GM23338 (cell line): ENCODE measurements at regions not wholly inside any gene's neighbourhood (a gene's known extent, or its start where the extent isn't known, plus 50 kb on each side); places are given as distances from the start of the nearest gene placed in this dataset.

ENCODE experiments used
- ATAC-seq: fragments of 200-7000 bp; cut with Tn5 transposase; 3 replicates; pipeline ENCODE4 v1.9.1; 2020
- DNase-seq: peaks from one replicate; pipeline ENCODE4 v3.0.0-alpha.2; 2015; ENCODE audit warnings: low spot score
- H2AFZ ChIP-seq: fragments of 200-600 bp; sonication (generic); 2 replicates; pipeline ENCODE4 v1.8.0; 2016; ENCODE audit warnings: antibody characterized with exemption, mild to moderate bottlenecking, moderate library complexity
- H3F3A ChIP-seq: fragments of 200-600 bp; sonication (generic); replicated peaks from 2 replicates; pipeline ENCODE4 v1.8.0; 2017; ENCODE audit warnings: antibody characterized with exemption, mixed run types, low read depth
- H3K27ac ChIP-seq: fragments of 200-600 bp; sonication (generic); 2 replicates; pipeline ENCODE4 v1.6.1; 2016; ENCODE audit warnings: low read depth
- H3K27me3 ChIP-seq: fragments of 200-600 bp; sonication (generic); 2 replicates; pipeline ENCODE4 v1.8.0; 2016; ENCODE audit warnings: mild to moderate bottlenecking, mixed run types, moderate library complexity; ENCODE audit not compliant: insufficient read depth
- H3K36me3 ChIP-seq: fragments of 200-600 bp; sonication (generic); 2 replicates; pipeline ENCODE4 v1.8.0; 2016; ENCODE audit warnings: mild to moderate bottlenecking; ENCODE audit not compliant: insufficient read depth
- H3K4me1 ChIP-seq: fragments of 200-600 bp; sonication (generic); 2 replicates; pipeline ENCODE4 v1.8.0; 2016; ENCODE audit warnings: mild to moderate bottlenecking, moderate library complexity; ENCODE audit not compliant: insufficient read depth
- H3K4me2 ChIP-seq: fragments of 200-600 bp; sonication (generic); 2 replicates; pipeline ENCODE4 v1.7.1; 2017; ENCODE audit warnings: mixed run types
- H3K4me3 ChIP-seq: fragments of 200-600 bp; sonication (generic); 2 replicates; pipeline ENCODE4 v1.6.1; 2016; ENCODE audit warnings: mixed run types
- H3K79me2 ChIP-seq: fragments of 200-600 bp; sonication (generic); replicated peaks from 2 replicates; pipeline ENCODE4 v1.8.0; 2017; ENCODE audit warnings: mild to moderate bottlenecking; ENCODE audit not compliant: insufficient read depth
- H3K9me2 ChIP-seq: fragments of 200-600 bp; sonication (generic); 2 replicates; pipeline ENCODE4 v1.8.0; 2017; ENCODE audit not compliant: insufficient read depth
- H4K20me1 ChIP-seq: fragments of 200-600 bp; sonication (generic); replicated peaks from 2 replicates; pipeline ENCODE4 v1.8.0; 2017; ENCODE audit warnings: mild to moderate bottlenecking; ENCODE audit not compliant: insufficient read depth
- H3K27ac Mint-ChIP-seq: 2 replicates; pipeline ENCODE4 v1.8.0; 2020; ENCODE audit warnings: inconsistent platforms, mild to moderate bottlenecking, moderate library complexity, mixed read lengths
- H3K27me3 Mint-ChIP-seq: 3 replicates; pipeline ENCODE4 v1.8.0; 2022; ENCODE audit warnings: low read depth, mild to moderate bottlenecking, moderate library complexity, mixed read lengths, inconsistent platforms; ENCODE audit not compliant: insufficient read depth, poor library complexity
- H3K36me3 Mint-ChIP-seq: 3 replicates; pipeline ENCODE4 v1.8.0; 2021; ENCODE audit warnings: low read depth, mild to moderate bottlenecking, inconsistent platforms, moderate library complexity, mixed read lengths
- H3K4me1 Mint-ChIP-seq: 3 replicates; pipeline ENCODE4 v1.8.0; 2020; ENCODE audit warnings: mild to moderate bottlenecking, inconsistent platforms, mixed read lengths
- H3K4me3 Mint-ChIP-seq: 3 replicates; pipeline ENCODE4 v1.8.0; 2021; ENCODE audit warnings: moderate library complexity, mild to moderate bottlenecking, inconsistent platforms, mixed read lengths
- H3K9me3 Mint-ChIP-seq: 3 replicates; pipeline ENCODE4 v1.8.0; 2020; ENCODE audit warnings: moderate library complexity, mild to moderate bottlenecking, inconsistent platforms, mixed read lengths
- CREB1 ChIP-seq: fragments of 250-450 bp; sonication (Bioruptor Pico); IDR thresholded peaks from 2 replicates; pipeline ENCODE4 v1.5.0; 2020; ENCODE audit warnings: low read depth, mild to moderate bottlenecking, moderate library complexity
- EZH2 ChIP-seq: fragments of 200-600 bp; sonication (generic); IDR thresholded peaks from one replicate; pipeline ENCODE4 v1.8.0; 2017; ENCODE audit warnings: antibody characterized with exemption, mild to moderate bottlenecking, low read depth; ENCODE audit not compliant: unreplicated experiment
- EZH2phosphoT487 ChIP-seq: fragments of 200-600 bp; sonication (generic); IDR thresholded peaks from one replicate; pipeline ENCODE4 v1.8.1; 2018; ENCODE audit warnings: antibody characterized with exemption; ENCODE audit not compliant: unreplicated experiment
- JUNB ChIP-seq: IDR thresholded peaks from one replicate; pipeline ENCODE4 v1.6.1; 2016; ENCODE audit warnings: antibody characterized with exemption; ENCODE audit not compliant: unreplicated experiment
- NANOG ChIP-seq: IDR thresholded peaks from 2 replicates; pipeline ENCODE4 v1.6.1; 2016; ENCODE audit warnings: antibody characterized with exemption, borderline replicate concordance
- POLR2AphosphoS5 ChIP-seq: IDR thresholded peaks from 2 replicates; pipeline ENCODE4 v1.6.1; 2016; ENCODE audit warnings: antibody characterized with exemption, low read depth
- STAT1 ChIP-seq: IDR thresholded peaks from one replicate; pipeline ENCODE4 v1.6.1; 2016; ENCODE audit warnings: antibody characterized with exemption; ENCODE audit not compliant: unreplicated experiment
- ZNF114 ChIP-seq: fragments of 250-450 bp; sonication (Bioruptor Pico); IDR thresholded peaks from 2 replicates; pipeline ENCODE4 v1.5.0; 2020; ENCODE audit warnings: mild to moderate bottlenecking, moderate library complexity
- ZNF331 ChIP-seq: fragments of 250-450 bp; sonication (Bioruptor Pico); IDR thresholded peaks from 2 replicates; pipeline ENCODE4 v1.5.0; 2020; ENCODE audit warnings: low read depth, mild to moderate bottlenecking, moderate library complexity
- TF ChIP-seq, protein P1 (sequence below), 2 experiments: fragments of 200-600 bp in 1 of 2; sonication (generic) in 1 of 2; conservative IDR thresholded peaks; 2 replicates each; pipeline versions ENCODE4 v1.5.1 to v1.6.1; 2016 to 2017; ENCODE audit warnings: antibody characterized with exemption in 2 of 2, low read depth in 2 of 2, mild to moderate bottlenecking in 2 of 2, moderate library complexity in 1 of 2
- TF ChIP-seq, protein P2 (sequence below): IDR thresholded peaks from 2 replicates; pipeline ENCODE4 v1.6.1; 2016; ENCODE audit warnings: antibody characterized with exemption
- TF ChIP-seq, protein P3 (sequence below): fragments of 250-450 bp; sonication (Bioruptor Pico); IDR thresholded peaks from 2 replicates; pipeline ENCODE4 v1.5.0; 2020; ENCODE audit warnings: mild to moderate bottlenecking, moderate library complexity
- TF ChIP-seq, protein P4 (sequence below): IDR thresholded peaks from one replicate; pipeline ENCODE4 v1.6.1; 2018; ENCODE audit warnings: antibody characterized with exemption; ENCODE audit not compliant: unreplicated experiment

DNA sequence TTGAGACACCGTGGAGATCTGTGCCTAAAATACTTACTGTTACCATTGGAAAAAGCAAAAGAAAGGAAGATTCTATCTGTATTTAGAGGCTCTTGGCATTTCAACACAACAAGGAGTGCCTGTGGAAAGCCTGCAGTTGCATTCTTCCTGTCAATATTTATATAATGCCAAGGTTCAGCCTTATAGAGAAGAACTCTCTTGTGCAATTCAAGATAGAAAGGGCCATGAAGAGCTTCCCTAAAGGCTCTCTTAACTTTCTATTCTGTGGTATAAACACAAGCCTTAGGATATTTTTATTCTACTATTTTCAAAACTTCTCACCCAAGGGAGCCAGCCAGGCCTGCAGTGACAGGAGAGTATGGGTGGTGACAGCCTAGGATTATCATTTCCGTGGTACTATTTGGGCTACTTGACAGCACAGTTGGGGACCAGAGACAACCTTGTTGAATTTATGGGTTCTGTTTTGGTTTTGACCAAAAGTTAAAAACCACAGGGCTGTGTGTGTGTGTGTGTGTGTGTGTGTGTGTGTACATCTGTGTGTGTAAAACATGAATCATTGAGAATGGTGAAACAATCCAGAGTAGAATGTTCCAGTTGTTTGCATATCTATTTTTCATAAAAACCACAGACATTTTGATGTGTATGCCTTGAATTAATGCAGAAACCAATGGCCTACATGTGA lies 700.9 kb upstream of the SLC35B3 start:
- no peak overlapping the region for H3K4me3 Mint-ChIP-seq
- Histone ChIP-seq H3F3A (no peaks in the 10 kb centered on the region), H3K4me3 (no peak overlapping the region), H3K36me3 (no peaks in the 10 kb centered on the region), H3K4me2 (no peak overlapping the region), H3K4me1 (no peaks in the 10 kb centered on the region), H4K20me1 (no peaks in the 10 kb centered on the region), H3K79me2 (no peaks in the 10 kb centered on the region), H3K9me2 (0 out of 2 replicates have a peak, but pooled peaks cover 4% of the 10 kb centered on the region), H3K27me3 (no peaks in the 10 kb centered on the region), H2AFZ (no peak overlapping the region), H3K27ac (no peak overlapping the region)
- TF ChIP-seq, protein P1, sequence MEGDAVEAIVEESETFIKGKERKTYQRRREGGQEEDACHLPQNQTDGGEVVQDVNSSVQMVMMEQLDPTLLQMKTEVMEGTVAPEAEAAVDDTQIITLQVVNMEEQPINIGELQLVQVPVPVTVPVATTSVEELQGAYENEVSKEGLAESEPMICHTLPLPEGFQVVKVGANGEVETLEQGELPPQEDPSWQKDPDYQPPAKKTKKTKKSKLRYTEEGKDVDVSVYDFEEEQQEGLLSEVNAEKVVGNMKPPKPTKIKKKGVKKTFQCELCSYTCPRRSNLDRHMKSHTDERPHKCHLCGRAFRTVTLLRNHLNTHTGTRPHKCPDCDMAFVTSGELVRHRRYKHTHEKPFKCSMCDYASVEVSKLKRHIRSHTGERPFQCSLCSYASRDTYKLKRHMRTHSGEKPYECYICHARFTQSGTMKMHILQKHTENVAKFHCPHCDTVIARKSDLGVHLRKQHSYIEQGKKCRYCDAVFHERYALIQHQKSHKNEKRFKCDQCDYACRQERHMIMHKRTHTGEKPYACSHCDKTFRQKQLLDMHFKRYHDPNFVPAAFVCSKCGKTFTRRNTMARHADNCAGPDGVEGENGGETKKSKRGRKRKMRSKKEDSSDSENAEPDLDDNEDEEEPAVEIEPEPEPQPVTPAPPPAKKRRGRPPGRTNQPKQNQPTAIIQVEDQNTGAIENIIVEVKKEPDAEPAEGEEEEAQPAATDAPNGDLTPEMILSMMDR (conservative IDR thresholded peaks at IDR 0.05; ENCODE audit: low read depth in 2 of 2), result no peak
- TF ChIP-seq STAT1, result no peak
- no peak for TF ChIP-seq ZNF114 (CRISPR knock-in tag)
- no peak for TF ChIP-seq ZNF331 (CRISPR knock-in tag)
- TF ChIP-seq POLR2AphosphoS5, result no peak
- no peak for TF ChIP-seq EZH2
- TF ChIP-seq, protein P2, sequence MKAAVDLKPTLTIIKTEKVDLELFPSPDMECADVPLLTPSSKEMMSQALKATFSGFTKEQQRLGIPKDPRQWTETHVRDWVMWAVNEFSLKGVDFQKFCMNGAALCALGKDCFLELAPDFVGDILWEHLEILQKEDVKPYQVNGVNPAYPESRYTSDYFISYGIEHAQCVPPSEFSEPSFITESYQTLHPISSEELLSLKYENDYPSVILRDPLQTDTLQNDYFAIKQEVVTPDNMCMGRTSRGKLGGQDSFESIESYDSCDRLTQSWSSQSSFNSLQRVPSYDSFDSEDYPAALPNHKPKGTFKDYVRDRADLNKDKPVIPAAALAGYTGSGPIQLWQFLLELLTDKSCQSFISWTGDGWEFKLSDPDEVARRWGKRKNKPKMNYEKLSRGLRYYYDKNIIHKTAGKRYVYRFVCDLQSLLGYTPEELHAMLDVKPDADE, result no peak
- TF ChIP-seq JUNB, result no peak
- TF ChIP-seq, protein P3, sequence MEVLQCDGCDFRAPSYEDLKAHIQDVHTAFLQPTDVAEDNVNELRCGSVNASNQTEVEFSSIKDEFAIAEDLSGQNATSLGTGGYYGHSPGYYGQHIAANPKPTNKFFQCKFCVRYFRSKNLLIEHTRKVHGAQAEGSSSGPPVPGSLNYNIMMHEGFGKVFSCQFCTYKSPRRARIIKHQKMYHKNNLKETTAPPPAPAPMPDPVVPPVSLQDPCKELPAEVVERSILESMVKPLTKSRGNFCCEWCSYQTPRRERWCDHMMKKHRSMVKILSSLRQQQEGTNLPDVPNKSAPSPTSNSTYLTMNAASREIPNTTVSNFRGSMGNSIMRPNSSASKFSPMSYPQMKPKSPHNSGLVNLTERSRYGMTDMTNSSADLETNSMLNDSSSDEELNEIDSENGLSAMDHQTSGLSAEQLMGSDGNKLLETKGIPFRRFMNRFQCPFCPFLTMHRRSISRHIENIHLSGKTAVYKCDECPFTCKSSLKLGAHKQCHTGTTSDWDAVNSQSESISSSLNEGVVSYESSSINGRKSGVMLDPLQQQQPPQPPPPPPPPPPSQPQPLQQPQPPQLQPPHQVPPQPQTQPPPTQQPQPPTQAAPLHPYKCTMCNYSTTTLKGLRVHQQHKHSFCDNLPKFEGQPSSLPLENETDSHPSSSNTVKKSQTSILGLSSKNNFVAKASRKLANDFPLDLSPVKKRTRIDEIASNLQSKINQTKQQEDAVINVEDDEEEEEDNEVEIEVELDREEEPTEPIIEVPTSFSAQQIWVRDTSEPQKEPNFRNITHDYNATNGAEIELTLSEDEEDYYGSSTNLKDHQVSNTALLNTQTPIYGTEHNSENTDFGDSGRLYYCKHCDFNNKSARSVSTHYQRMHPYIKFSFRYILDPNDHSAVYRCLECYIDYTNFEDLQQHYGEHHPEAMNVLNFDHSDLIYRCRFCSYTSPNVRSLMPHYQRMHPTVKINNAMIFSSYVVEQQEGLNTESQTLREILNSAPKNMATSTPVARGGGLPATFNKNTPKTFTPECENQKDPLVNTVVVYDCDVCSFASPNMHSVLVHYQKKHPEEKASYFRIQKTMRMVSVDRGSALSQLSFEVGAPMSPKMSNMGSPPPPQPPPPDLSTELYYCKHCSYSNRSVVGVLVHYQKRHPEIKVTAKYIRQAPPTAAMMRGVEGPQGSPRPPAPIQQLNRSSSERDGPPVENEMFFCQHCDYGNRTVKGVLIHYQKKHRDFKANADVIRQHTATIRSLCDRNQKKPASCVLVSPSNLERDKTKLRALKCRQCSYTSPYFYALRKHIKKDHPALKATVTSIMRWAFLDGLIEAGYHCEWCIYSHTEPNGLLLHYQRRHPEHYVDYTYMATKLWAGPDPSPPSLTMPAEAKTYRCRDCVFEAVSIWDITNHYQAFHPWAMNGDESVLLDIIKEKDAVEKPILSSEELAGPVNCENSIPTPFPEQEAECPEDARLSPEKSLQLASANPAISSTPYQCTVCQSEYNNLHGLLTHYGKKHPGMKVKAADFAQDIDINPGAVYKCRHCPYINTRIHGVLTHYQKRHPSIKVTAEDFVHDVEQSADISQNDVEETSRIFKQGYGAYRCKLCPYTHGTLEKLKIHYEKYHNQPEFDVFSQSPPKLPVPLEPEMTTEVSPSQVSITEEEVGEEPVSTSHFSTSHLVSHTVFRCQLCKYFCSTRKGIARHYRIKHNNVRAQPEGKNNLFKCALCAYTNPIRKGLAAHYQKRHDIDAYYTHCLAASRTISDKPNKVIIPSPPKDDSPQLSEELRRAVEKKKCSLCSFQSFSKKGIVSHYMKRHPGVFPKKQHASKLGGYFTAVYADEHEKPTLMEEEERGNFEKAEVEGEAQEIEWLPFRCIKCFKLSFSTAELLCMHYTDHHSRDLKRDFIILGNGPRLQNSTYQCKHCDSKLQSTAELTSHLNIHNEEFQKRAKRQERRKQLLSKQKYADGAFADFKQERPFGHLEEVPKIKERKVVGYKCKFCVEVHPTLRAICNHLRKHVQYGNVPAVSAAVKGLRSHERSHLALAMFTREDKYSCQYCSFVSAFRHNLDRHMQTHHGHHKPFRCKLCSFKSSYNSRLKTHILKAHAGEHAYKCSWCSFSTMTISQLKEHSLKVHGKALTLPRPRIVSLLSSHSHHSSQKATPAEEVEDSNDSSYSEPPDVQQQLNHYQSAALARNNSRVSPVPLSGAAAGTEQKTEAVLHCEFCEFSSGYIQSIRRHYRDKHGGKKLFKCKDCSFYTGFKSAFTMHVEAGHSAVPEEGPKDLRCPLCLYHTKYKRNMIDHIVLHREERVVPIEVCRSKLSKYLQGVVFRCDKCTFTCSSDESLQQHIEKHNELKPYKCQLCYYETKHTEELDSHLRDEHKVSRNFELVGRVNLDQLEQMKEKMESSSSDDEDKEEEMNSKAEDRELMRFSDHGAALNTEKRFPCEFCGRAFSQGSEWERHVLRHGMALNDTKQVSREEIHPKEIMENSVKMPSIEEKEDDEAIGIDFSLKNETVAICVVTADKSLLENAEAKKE (CRISPR knock-in tag), result no peak
- TF ChIP-seq, protein P4, sequence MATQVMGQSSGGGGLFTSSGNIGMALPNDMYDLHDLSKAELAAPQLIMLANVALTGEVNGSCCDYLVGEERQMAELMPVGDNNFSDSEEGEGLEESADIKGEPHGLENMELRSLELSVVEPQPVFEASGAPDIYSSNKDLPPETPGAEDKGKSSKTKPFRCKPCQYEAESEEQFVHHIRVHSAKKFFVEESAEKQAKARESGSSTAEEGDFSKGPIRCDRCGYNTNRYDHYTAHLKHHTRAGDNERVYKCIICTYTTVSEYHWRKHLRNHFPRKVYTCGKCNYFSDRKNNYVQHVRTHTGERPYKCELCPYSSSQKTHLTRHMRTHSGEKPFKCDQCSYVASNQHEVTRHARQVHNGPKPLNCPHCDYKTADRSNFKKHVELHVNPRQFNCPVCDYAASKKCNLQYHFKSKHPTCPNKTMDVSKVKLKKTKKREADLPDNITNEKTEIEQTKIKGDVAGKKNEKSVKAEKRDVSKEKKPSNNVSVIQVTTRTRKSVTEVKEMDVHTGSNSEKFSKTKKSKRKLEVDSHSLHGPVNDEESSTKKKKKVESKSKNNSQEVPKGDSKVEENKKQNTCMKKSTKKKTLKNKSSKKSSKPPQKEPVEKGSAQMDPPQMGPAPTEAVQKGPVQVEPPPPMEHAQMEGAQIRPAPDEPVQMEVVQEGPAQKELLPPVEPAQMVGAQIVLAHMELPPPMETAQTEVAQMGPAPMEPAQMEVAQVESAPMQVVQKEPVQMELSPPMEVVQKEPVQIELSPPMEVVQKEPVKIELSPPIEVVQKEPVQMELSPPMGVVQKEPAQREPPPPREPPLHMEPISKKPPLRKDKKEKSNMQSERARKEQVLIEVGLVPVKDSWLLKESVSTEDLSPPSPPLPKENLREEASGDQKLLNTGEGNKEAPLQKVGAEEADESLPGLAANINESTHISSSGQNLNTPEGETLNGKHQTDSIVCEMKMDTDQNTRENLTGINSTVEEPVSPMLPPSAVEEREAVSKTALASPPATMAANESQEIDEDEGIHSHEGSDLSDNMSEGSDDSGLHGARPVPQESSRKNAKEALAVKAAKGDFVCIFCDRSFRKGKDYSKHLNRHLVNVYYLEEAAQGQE, result no peak
- no peak for TF ChIP-seq CREB1 (CRISPR knock-in tag)
- no peak for TF ChIP-seq NANOG
- no peak for TF ChIP-seq EZH2phosphoT487
- ATAC-seq (no peak), DNase-seq (no peak)
- no peaks in the 10 kb centered on the region for H3K27me3 Mint-ChIP-seq
- H3K36me3 Mint-ChIP-seq, result no peaks in the 10 kb centered on the region
- H3K27ac Mint-ChIP-seq, result no peak overlapping the region
- peaks cover 7% of the 10 kb centered on the region for H3K4me1 Mint-ChIP-seq
- no peaks in the 10 kb centered on the region for H3K9me3 Mint-ChIP-seq
